Anterior cingulate cortex (tissue), 58 donors: ENCODE measurements at regions not wholly inside any gene's neighbourhood (a gene's known extent, or its start where the extent isn't known, plus 50 kb on each side); places are given as distances from the start of the nearest gene placed in this dataset.

ENCODE experiments used
- DNase-seq, 58 donors: peaks; one replicate each; lab custom pipeline; 2025; lab: John Stamatoyannopoulos, UW

DNA sequence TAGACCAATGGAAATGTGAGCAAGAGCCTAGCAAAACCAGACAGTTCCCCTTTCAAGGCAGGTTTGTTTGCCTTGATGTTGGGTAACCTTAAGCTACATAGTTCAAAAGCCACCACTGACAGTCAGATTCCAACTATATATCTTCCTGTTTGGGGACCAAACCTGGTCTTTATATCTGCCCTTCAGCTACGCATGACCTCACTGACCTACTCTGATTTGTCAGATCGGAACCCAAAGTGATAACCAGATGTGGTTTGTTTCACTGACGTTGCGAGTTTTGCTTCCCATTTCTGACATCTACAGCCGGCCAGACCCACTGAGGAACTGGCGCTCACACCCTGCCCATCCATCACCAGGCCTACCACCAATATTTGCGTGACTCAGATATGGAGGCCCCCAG, 361.1 kb upstream of the CHRM3 start:
- no peak for DNase-seq

DNA sequence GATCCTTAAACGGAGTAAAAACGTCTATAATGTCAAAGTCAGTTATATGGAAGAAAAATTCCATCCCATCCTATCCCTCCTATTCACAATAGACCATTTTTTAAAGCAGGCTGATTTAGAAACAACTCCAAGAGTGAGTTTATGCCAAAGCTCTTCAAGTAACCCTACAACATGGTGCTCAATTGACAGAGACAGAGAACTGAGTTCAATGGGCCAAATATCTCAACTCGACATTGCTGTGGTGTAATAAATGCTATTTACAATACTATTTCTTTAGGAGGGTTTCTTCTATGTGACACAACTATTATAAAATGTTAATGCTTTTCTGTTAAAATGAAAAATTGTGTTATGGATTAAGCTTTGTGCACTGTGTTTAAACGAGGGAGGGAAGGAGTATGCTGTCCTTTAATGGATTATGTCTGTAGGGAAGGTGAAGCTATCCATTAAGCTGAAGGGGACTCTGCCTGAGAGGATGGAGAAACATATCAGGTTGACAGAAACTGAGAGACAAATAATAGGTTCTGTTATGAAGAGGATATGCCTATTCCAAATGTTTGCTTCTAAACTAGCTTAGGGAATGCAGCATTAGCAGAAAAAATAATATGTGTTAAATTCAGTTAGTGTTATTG, 362.5 kb upstream of the CHRM3 start:
- DNase-seq = no peak

DNA sequence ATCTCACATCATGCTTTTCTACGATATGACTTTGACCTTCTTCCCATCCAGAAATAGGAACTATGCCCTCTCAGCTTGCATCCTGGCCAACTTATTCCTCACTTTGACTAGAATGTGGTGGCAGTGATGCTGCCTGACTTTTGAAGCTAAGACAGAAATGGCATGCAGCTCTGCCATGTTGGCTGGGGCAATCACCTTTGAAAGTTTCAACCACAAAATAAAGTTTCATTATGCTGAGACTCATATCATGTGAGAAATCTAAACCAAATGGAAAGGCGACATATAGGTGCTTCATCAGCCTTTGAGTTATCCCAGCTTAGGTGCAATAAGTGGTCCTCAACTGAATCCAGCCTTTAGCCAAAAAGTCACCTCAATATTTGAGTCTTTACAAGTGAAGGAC, 370.0 kb upstream of the CHRM3 start:
- no peak for DNase-seq

DNA sequence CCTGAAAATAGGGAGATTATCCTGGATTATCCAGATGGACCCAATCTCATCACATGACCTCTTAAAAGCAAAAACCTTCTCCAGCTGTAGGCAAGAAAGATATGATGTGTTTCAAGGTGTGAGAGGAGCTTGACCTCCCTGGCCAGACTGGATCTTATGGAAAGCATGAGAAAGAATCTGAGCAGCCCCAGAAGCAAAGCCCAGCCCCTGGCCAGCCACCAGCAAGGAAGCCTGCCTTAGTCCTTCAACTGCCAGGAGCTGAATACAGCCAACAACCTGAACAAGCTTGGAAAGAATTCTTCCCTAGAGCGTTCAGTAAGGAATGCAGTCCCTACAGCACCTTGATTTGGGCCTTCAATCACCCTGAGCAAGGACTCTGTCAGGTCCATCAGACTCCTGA, 375.0 kb upstream of the CHRM3 start:
- DNase-seq = no peak

DNA sequence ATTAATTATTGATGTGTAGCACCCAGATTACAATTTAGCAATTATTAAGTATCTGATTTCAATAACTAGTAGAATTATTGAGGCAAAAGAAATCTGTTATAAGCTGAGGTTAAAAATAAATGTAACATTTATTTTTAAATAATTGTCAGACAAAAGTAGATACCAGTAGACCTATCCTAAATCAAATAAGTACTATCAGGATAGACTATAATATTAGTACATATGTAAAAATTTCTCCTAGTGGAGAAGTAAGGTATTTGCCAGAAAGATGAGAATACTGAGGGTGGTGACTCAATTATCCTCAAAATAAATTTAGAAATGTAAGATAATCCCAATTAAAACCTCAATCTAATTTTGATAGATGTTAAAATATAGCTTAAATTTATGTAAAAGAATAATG, 377.8 kb upstream of the CHRM3 start:
- DNase-seq = no peak

DNA sequence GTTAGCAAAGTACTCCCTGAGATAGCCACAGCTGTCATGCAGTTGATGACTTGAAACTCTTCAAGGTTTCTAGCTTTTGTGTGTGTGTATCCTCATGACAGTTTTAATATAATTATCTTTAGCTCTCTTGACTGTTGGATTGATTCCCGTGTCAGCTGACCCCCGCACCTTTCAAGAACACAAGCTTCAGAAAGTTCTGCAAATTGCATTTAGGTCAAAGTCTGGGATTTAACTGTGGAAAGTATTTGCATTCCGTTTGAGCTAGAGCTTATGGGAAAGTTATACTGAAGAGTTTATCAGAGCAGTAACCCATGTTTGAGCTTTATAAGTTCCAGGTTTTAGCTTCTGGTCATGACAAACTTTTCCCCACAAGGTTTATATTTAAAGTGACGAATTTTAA, 380.1 kb upstream of the CHRM3 start:
- no peak for DNase-seq

DNA sequence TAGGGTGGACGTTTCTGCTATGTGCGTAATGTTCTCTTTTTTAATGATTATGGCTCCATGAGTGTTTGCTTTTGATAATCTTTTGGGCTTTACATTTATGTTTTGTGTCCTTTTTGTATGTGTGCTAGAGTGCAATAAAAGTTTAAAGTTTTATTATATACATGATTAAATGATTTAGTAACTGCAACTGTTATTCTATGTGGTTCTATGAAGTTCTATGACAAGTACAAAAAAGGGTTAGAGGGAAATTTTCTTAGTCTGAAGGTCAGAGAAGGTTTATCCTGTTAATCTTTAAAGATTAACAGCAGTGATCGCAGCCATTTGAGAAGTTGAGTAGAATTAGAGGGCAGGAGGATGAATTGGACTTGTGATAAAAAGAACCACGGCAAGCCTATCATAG, 386.4 kb upstream of the CHRM3 start:
- DNase-seq = no peak

DNA sequence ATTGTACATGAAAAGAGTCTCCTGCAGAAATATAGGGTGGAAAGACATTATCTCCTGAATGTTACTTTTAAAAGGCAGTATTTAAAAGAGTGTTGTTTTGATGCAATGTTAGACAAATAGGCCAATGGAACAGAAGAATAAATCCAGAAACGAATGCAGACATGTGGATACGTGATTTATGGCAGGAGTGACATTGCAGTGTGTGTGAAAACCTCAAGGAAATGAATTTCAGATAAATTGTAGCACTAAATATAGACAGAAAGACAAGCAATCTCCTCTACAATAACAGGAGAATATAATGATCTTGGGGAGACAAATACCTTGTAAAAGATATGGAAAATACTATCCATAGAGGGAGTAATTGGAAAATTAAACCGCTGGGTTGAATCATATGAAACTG, 387.8 kb upstream of the CHRM3 start:
- DNase-seq = no peak

DNA sequence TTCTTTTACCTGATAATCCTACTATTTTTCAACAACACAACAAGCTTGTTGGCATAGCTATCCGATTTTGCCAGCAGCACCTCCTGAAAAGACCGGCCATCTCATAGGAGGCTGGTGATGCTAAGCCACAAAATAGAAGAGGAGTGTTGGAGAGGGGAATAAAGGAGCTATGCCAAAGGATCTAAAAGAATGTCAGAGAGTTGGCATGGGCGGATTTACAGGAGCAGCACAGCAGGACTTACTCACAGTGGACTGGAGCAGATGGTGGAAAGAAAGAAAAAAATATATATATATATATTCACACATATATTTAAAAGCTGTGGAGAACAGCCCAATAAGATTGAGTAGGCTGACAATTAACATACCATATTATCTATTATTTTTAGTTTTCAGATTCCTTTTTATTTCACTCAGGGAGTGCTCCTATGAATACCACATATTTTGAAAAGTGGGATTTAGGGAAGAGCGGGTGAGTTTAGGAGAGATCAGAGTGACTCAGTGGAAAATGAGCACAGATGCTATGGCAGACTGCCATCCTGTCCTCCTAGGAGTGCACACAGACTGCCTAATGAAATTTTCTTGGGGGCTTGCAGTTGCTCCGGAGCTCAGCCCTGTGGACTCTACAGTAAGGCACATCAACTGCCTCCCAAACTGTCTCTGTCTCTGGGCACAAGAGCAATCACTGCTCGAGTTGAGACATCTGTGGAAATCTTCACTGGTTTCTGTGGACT, 394.4 kb upstream of the CHRM3 start:
- DNase-seq = peak in 35 of 58 donors; percentile 1 to 61 (median 9)

DNA sequence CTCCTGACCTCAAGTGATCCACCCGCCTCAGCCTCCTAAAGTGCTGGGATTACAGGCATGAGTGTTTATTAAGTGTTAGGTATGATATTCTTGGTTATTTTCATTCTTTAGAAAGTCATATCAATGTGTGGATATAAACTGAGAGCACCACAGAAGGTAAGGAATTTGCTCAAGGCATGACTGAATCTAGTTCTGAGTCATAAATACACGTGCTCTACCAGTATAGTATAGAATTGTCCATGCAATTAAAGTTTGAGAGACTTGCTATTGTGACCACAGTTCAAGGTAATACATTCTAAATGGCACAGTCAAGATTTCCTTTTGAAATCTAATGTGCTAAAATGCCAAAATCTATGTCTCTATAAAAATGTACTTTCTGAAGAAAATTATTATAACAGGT, 401.1 kb upstream of the CHRM3 start:
- DNase-seq = no peak

DNA sequence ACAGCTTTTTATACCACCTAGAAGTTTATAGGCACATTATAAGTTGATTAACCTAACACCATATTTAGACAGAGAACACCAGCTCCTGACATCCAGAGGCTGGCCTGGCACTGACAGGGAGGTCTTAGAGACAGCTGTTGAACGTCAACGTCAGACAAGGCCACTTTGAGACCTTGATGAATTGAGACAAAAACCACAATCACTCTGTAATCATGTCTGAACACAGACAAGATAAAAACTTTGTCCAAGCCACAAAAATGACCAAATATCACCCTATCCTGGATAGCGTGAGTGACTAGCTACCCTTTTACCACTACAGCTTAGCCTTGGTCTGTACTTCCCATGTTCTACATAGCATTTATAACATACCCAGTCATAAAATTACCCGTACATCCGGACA, 403.6 kb upstream of the CHRM3 start:
- DNase-seq = no peak

DNA sequence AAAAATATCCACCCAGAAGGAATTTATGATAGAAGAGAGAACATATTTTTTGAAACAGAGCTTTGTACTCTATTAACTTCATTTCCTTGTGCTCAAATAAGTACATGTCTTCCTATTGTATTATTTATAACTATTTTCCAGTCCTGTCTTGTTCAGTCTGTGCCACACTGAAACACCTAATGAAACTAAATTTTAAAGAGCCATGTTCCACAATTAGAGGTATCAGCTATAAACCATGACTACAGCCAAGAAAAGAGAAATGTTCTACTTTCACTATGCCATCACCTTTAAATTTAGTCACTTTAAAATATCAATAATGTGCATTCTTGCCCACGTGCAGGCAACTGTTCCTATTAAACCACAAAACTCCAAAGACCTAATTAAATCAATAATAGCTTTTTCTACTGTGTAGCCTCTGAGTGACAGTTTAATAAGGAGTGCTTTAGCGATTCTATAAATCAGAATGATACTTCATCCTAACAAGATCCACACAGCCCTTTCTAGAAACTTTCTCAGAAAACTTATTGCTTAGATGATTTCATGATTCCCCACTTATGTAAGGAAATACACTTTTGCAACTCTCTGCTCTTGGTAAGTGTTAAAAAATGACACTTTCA, 404.9 kb upstream of the CHRM3 start:
- DNase-seq = no peak

DNA sequence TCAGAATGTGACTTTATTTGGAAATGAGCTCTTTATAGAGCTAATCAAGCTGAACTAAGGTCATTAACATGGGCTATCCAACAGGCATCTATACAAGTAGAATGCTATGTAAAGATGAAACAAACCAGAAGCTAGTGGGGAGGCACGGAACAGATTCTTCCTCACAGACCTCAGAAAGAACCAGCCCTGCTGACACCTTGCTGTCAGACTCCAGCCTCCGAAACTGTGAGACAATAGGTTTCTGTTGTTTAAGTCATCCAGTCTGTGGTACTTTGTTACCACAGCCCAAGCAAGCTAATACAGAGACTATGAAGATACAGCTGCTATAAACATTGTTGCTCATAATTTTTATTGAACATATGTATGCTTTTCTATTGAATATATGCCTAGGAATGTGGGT, 406.3 kb upstream of the CHRM3 start:
- DNase-seq = no peak

DNA sequence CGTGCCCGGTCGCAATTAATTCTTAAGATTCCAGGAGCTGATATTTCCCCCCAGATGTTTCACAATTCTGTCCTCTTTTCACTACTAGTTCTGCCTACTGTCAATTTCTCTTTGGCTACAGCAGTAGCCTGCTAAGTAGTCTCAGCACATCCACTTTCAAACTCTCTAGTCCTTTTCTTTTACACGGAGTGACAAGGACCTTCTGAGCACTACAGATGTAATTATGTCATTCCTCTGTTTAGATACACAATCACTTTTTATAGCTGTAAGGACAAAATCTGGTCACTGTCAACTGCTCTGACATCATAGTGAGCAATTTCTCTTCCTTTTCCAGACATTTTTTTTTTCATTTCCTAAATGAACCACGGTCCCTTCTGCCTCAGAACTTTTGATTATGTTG, 421.7 kb upstream of the CHRM3 start:
- no peak for DNase-seq

DNA sequence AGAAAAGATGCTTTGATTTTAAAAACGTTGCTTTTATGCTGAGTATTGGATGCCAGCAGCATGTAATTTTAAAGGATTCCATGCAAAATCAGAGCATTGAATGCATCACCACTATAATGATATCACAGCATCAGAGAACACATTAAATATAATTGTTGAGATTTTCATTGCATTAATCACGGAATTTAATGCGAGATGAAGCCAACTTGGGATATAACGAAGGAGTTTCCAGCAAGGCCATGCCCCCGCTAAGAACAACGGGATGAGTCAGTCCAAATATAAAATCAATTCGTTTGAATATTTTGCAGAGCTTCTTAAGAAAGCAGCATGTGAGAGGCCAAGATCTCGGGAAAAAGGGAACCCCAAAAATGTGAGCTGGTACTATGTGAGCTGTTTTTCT, 423.4 kb upstream of the CHRM3 start:
- DNase-seq = no peak

DNA sequence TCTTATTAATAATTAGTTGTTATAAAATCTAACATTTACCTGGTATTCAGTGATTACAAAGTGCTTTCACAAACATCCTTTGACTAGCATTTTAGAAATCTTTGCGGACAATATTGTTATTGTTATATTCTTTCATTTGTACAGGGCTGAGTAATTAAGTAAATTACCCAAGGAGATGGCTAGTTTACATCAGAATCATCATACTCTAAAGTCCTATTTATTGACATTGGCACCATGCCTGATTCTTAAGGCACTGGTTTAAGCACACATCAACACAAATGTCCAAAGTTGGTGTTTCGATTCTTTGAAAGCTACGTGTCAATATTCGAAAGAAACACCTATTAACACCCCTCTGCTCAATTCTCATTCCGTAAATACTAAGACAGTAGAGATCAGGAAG, 424.6 kb upstream of the CHRM3 start:
- no peak for DNase-seq

DNA sequence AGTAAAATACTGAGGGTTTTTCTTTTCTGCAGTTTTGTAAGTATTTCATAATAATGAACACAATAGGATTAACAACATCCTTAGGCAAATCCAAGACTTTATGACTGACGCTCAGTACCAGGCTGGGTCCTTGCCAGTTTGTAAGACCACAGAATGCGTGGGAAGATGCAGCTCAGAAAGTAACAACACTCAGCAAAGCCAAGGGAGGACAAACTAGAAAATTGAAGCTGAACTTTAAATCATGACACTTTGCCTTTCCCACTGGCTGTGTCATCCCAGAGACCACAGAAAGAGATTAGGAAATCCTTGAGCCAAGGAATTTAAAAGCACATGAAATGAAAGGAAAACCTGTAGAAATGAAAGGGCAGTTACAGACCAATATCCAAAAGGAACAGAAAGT, 426.3 kb upstream of the CHRM3 start:
- no peak for DNase-seq

DNA sequence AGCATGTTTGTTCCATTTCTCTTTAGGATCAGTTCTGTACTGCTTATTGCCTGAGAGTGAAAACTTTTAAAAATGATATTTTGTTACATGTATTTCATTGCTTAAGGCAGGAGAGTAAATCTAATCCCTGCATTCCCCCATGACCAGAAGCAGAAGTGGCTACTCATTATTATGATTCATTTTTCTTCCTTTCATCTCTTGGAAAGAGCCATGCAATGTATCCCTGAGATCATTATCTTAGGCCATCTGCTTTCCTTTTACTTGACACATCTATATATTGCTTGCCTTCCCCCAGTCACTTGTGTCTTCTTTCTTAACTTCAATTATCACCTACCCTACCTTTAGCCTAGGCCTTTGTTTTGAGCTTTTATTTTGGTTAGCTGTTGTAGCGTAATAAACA, 430.4 kb upstream of the CHRM3 start:
- DNase-seq = no peak

DNA sequence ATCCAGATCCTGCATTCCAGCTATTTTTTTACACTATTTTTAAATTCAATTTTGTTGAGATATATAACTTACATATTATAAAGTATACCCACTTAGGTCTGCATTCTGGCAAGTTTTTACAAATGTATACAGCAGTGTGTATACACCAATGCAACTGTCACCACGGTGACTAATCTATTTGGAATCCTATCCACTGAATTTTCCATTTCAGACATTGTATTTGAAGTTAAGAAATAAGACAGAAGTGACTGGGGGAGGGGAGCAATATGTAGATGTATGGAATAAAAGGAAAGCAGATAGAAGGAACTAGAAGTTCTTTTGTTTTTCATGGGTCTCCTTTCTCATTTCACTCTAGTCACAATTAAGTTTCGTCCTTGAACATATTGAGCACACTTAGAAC, 431.5 kb upstream of the CHRM3 start:
- DNase-seq = no peak

DNA sequence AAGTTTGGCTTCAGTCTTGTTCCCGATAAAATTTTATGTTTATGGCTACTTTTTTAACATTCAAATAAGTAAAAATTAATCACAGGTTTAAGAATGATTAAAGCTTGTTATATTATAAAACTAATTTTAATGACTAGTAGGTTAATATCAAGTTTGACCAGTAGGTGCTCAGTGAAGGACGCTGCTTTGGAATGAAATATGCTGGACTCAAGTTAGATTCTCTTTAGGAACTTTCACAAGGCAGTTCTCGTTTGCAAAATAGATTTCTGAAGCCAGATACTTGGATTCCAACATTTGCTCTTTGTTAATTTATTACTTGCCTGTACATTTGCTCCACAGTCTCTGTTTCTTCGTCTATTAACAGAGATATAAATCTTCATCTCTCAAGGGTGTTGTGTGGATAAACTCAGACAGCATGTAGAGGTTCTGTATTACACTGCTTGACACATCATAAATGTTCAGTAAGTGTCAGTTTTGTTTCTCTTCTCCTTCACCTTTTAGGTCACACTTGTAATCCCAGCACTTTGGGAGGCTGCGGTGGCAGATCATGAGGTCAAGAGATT, 432.8 kb upstream of the CHRM3 start:
- DNase-seq = no peak

DNA sequence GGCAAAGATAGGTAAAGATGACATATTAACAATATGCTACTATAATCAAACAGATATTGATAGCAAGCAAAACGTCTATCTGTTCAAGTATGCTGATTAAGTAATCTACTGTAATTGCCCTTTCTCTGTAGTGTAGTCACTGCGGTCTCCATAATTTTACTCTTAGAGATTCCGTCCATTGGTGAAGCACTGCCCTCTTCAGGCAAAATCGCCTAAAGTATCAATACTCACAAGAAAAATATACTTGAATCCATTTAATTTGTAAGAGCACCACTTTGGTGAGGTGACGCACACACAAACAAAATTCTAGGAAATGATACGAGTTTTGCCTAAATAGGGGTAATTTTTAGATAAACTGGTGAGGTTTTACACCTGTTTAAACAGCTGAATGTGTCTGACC, 434.6 kb upstream of the CHRM3 start:
- DNase-seq = peak in 3 of 58 donors; percentile 1 to 6 (median 3)

DNA sequence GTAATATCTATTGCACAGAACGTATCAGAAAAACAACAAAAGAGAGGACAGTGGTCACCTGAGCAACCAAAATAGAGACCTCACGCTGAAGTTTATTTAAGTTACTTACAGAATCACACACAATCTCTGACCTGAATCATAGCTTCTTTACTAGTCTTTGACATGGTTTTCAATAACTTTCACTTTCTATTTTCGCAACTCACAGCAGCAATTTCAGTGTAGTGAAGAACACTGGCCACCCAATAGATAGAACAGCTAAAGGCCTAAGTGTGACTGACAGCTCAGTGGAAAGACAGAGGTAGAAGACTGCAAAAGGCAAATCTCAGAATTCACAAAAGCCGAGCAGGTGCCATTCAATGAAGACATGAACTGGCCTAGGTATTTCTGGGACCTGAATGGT, 435.6 kb upstream of the CHRM3 start:
- no peak for DNase-seq
